GM21737 (cell line): ENCODE measurements at regions not wholly inside any gene's neighbourhood (a gene's known extent, or its start where the extent isn't known, plus 50 kb on each side); places are given as distances from the start of the nearest gene placed in this dataset.

Experiments
- ATAC-seq: cut with Tn5 transposase; IDR thresholded peaks from one replicate; pipeline ENCODE4 v1.9.1; 2021; ENCODE audit warnings: mild to moderate bottlenecking, moderate library complexity; ENCODE audit not compliant: unreplicated experiment

GRCh38 chr5:57857696-57858095, 375.1 kb upstream of the ACTBL2 start:
- no peak for ATAC-seq

GRCh38 chr5:57855831-57856230, 373.2 kb upstream of the ACTBL2 start:
- no peak for ATAC-seq

GRCh38 chr5:57853929-57854697, 371.5 kb upstream of the ACTBL2 start:
- no peak for ATAC-seq

GRCh38 chr5:57850109-57850508, 367.5 kb upstream of the ACTBL2 start:
- no peak for ATAC-seq

- ATAC-seq = no peak
Measured at GRCh38 chr5:57845025-57845424, 362.4 kb upstream of the ACTBL2 start.

- no peak for ATAC-seq
Measured at GRCh38 chr5:57844410-57844809, 361.8 kb upstream of the ACTBL2 start.

GRCh38 chr5:57843059-57843367, 360.4 kb upstream of the ACTBL2 start:
- no peak for ATAC-seq

- ATAC-seq = no peak
Measured at GRCh38 chr5:57842364-57843058, 359.9 kb upstream of the ACTBL2 start.

- no peak for ATAC-seq
Measured at GRCh38 chr5:57841676-57842363, 359.2 kb upstream of the ACTBL2 start.

- no peak for ATAC-seq
Measured at GRCh38 chr5:57839437-57840079, 356.9 kb upstream of the ACTBL2 start.

GRCh38 chr5:57839025-57839424, 356.4 kb upstream of the ACTBL2 start:
- no peak for ATAC-seq

GRCh38 chr5:57836921-57837320, 354.3 kb upstream of the ACTBL2 start:
- ATAC-seq = no peak

- ATAC-seq = no peak
Measured at GRCh38 chr5:57836331-57836730, 353.7 kb upstream of the ACTBL2 start.

GRCh38 chr5:57834829-57835608, 352.4 kb upstream of the ACTBL2 start:
- no peak for ATAC-seq

GRCh38 chr5:57833489-57833888, 350.9 kb upstream of the ACTBL2 start:
- ATAC-seq = no peak

GRCh38 chr5:57832875-57833274, 350.3 kb upstream of the ACTBL2 start:
- ATAC-seq = no peak

- ATAC-seq = no peak
Measured at GRCh38 chr5:57831932-57832331, 349.3 kb upstream of the ACTBL2 start.

GRCh38 chr5:57831090-57831489, 348.5 kb upstream of the ACTBL2 start:
- no peak for ATAC-seq

- no peak for ATAC-seq
Measured at GRCh38 chr5:57828221-57828620, 345.6 kb upstream of the ACTBL2 start.

- no peak for ATAC-seq
Measured at GRCh38 chr5:57825031-57825686, 342.5 kb upstream of the ACTBL2 start.
